Panc1 (cell line): ENCODE measurements at regions not wholly inside any gene's neighbourhood (a gene's known extent, or its start where the extent isn't known, plus 50 kb on each side); places are given as distances from the start of the nearest gene placed in this dataset.
A peak's percentile ranks its signal among the peaks of the same experiment; 100 is the strongest.

Experiments used
- ATAC-seq: fragments of 200-7000 bp; cut with Tn5 transposase; 2 replicates; pipeline ENCODE4 v1.9.1; 2020; ENCODE audit warnings: mild to moderate bottlenecking, moderate library complexity
- BruUV-seq: library from RNA; stranded (reverse); fragments of 400-500 nt; replicated peaks from 2 replicates; lab custom pipeline; 2021; lab: Mats Ljungman, UMichigan
- CTCF ChIA-PET: fragments of 300-600 bp; sonication (Branson Sonifier 250); formaldehyde crosslinking; loops from one replicate; lab custom pipeline; 2022; ENCODE audit warnings: antibody characterized with exemption; lab: Charles Lee
- POLR2A ChIA-PET: fragments of 300-600 bp; sonication (Branson Sonifier 250); formaldehyde crosslinking; loops from one replicate; lab custom pipeline; 2022; ENCODE audit warnings: antibody characterized with exemption; lab: Charles Lee
- DNase-seq: peaks from one replicate; pipeline ENCODE4 v3.0.0-alpha.2; 2010; ENCODE audit warnings: low read depth, low spot score
- H3K27ac ChIP-seq: 2 replicates; pipeline ENCODE4 v1.5.1; 2011; ENCODE audit warnings: mild to moderate bottlenecking, low read length, inconsistent platforms
- H3K27me3 ChIP-seq: fragments of 200-500 bp; sonication (Bioruptor generic); 2 replicates; pipeline ENCODE4 v1.6.0; 2014; ENCODE audit warnings: low read length, inconsistent platforms; ENCODE audit not compliant: control insufficient read depth, insufficient read depth
- H3K36me3 ChIP-seq: fragments of 200-500 bp; sonication (Bioruptor generic); 2 replicates; pipeline ENCODE4 v1.5.1; 2014; ENCODE audit warnings: inconsistent platforms, mild to moderate bottlenecking, low read length, moderate library complexity; ENCODE audit not compliant: control insufficient read depth, insufficient read depth
- H3K4me1 ChIP-seq: 2 replicates; pipeline ENCODE4 v1.5.1; 2011; ENCODE audit warnings: inconsistent platforms, mild to moderate bottlenecking, low read length, moderate library complexity; ENCODE audit not compliant: control insufficient read depth, insufficient read depth
- H3K4me3 ChIP-seq, 2 experiments: 2 replicates each; pipeline ENCODE4 v1.5.1; 2011 to 2012; ENCODE audit warnings: low read depth in 2 of 2, low read length in 2 of 2, mild to moderate bottlenecking in 2 of 2, inconsistent platforms in 1 of 2, moderate library complexity in 1 of 2
- H3K9me3 ChIP-seq: fragments of 200-500 bp; sonication (Bioruptor generic); 2 replicates; pipeline ENCODE4 v1.5.1; 2014; ENCODE audit warnings: low read depth, mild to moderate bottlenecking, inconsistent platforms, low read length, moderate library complexity; ENCODE audit not compliant: control insufficient read depth, insufficient read depth
- POLR2AphosphoS5 ChIP-seq: IDR thresholded peaks from 2 replicates; pipeline ENCODE4 v1.6.1; 2012; ENCODE audit warnings: mild to moderate bottlenecking, low read depth, low read length, moderate library complexity
- SIN3A ChIP-seq: IDR thresholded peaks from 2 replicates; pipeline ENCODE4 v1.6.1; 2012; ENCODE audit warnings: low read depth, mild to moderate bottlenecking, low read length, moderate library complexity, borderline replicate concordance; ENCODE audit not compliant: insufficient read depth
- in situ Hi-C: cut with HindIII; loops from 2 replicates; pipeline ENCODE4 v1.10.0; 2016; ENCODE audit warnings: low sequenced_read_pairs, low pct_unique_long_range_greater_than_20kb
- intact Hi-C: fragments of 100-400 bp; cut with micrococcal nuclease; formaldehyde crosslinking; loops from one replicate; pipeline ENCODE4 v1.10.0; 2022; ENCODE audit not compliant: unreplicated experiment
- TF ChIP-seq, protein P1 (sequence below), 2 experiments: IDR thresholded peaks; 2 replicates each; pipeline ENCODE4 v1.6.1; 2011 to 2012; ENCODE audit warnings: low read depth in 2 of 2, control low read depth in 1 of 2, low read length in 1 of 2, mild to moderate bottlenecking in 1 of 2, moderate library complexity in 1 of 2; ENCODE audit not compliant: insufficient read depth in 1 of 2
- TF ChIP-seq, protein P2 (sequence below): fragments of 450-650 bp; IDR thresholded peaks from 2 replicates; pipeline ENCODE4 v1.5.1; 2017; ENCODE audit warnings: mild to moderate bottlenecking

DNA sequence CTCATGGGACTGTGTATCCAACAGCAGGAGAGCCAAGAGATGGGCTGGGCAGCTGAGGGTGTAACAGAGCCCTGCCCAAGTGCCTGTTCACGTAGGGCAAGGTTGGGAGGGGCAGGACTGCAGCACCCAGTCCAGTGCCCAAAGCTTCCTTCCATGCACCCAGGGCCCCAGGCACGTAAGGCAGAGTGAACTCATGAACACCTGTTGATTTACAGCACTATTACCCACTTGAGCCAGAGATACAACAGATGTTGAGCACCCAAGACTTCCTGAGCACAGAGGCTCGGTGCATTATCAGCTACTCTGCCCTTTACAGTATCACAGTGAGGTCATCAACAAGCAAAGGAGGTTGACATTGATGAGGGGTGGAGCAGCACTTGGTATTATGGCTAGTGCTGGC is 50.2 kb upstream of the FHL2 start:
- intact Hi-C loops = no loop called here
- Histone ChIP-seq H3K4me3 (no peak overlapping the region), H3K36me3 (no peaks in the 10 kb centered on the region), H3K27ac (peak overlapping the region; percentile 98), H3K27me3 (no peaks in the 10 kb centered on the region), H3K9me3 (no peaks in the 10 kb centered on the region), H3K4me1 (peaks cover 22% of the 10 kb centered on the region)
- CTCF ChIA-PET = no interaction called here
- no TSS peak for BruUV-seq
- TF ChIP-seq, protein P1, sequence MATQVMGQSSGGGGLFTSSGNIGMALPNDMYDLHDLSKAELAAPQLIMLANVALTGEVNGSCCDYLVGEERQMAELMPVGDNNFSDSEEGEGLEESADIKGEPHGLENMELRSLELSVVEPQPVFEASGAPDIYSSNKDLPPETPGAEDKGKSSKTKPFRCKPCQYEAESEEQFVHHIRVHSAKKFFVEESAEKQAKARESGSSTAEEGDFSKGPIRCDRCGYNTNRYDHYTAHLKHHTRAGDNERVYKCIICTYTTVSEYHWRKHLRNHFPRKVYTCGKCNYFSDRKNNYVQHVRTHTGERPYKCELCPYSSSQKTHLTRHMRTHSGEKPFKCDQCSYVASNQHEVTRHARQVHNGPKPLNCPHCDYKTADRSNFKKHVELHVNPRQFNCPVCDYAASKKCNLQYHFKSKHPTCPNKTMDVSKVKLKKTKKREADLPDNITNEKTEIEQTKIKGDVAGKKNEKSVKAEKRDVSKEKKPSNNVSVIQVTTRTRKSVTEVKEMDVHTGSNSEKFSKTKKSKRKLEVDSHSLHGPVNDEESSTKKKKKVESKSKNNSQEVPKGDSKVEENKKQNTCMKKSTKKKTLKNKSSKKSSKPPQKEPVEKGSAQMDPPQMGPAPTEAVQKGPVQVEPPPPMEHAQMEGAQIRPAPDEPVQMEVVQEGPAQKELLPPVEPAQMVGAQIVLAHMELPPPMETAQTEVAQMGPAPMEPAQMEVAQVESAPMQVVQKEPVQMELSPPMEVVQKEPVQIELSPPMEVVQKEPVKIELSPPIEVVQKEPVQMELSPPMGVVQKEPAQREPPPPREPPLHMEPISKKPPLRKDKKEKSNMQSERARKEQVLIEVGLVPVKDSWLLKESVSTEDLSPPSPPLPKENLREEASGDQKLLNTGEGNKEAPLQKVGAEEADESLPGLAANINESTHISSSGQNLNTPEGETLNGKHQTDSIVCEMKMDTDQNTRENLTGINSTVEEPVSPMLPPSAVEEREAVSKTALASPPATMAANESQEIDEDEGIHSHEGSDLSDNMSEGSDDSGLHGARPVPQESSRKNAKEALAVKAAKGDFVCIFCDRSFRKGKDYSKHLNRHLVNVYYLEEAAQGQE (IDR thresholded peaks at IDR 0.05; ENCODE audit: insufficient read depth in 1 of 2, low read depth in 2 of 2, low read length in 1 of 2) = no peak
- no peak for TF ChIP-seq POLR2AphosphoS5
- TF ChIP-seq, protein P2, sequence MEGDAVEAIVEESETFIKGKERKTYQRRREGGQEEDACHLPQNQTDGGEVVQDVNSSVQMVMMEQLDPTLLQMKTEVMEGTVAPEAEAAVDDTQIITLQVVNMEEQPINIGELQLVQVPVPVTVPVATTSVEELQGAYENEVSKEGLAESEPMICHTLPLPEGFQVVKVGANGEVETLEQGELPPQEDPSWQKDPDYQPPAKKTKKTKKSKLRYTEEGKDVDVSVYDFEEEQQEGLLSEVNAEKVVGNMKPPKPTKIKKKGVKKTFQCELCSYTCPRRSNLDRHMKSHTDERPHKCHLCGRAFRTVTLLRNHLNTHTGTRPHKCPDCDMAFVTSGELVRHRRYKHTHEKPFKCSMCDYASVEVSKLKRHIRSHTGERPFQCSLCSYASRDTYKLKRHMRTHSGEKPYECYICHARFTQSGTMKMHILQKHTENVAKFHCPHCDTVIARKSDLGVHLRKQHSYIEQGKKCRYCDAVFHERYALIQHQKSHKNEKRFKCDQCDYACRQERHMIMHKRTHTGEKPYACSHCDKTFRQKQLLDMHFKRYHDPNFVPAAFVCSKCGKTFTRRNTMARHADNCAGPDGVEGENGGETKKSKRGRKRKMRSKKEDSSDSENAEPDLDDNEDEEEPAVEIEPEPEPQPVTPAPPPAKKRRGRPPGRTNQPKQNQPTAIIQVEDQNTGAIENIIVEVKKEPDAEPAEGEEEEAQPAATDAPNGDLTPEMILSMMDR = no peak
- TF ChIP-seq SIN3A = no peak
- in situ Hi-C loops = no loop called here
- ATAC-seq = peak; percentile 42; the same call in 1 of the 2 replicates
- POLR2A ChIA-PET = interaction anchor here (0.6 kb wide), 1 partner anchor 59 kb away, joined by 7 read pairs; no protein-coding TSS in a partner anchor
- no peak for DNase-seq
